Stimulated activated CD4-positive, alpha-beta T cell treated with anti-CD3 and anti-CD28 coated beads, Interleukin-4, amount 100 ng/mL, for 24 hours (primary cell): ENCODE measurements at regions not wholly inside any gene's neighbourhood (a gene's known extent, or its start where the extent isn't known, plus 50 kb on each side); places are given as distances from the start of the nearest gene placed in this dataset.
"Not testable (repeated sequence)": the region's sequence is repeated elsewhere in the genome, so short reads cannot be mapped to it uniquely, and the experiment has no call there.

Source experiments
- DNase-seq: peaks from one replicate; pipeline ENCODE4 v3.0.0-alpha.2; 2020

DNA sequence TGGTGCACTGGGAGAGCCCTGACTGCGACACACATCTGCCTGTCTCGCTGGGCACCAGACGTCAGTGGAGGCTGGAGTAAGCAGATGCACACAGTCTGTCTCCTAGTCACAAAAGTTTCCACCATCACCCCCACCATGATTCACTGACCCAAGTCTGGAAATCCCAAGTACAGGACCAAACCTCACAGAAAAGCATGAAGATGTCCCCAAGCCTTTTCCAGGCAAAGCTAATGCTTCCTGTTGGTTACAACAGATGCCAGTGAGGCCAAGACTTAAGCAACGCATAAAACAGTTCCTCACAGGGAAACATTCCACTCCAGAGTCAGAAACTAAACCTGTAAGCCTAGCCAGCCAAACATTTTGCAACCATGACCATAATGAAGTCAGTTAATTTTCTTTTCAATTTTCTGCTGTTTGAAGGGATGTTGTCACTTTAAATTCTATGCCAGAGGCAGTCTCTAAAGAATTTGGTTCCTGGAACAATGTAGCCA lies 259.3 kb upstream of the SLC30A5 start:
- no peak for DNase-seq

DNA sequence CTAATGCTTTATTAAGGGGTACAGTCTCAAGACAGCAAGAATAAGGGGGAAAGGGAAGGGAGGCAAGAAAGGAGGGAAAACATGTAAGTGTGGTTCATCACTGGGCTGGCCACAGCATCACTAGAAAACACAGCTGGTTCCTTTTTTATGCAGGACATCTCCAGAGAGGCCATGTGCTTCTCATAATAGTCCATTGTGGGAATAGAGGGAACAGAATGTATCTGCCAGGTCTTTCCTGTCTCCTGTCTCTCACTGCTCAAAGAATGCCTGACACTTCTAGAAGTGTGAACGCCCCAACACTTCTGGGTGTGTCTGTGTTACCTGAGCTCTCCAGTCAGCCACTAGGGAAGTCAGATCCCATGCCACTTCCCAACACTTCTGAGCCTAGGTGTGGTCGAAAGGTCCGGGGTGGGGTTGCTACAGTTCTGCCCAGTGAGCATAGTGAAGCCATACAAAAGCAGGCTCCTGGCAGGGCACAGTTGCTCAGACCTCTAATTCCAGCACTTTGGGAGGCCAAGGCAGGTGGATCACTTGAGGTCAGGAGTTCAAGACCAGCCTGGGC lies 255.6 kb upstream of the SLC30A5 start:
- DNase-seq, result no peak

DNA sequence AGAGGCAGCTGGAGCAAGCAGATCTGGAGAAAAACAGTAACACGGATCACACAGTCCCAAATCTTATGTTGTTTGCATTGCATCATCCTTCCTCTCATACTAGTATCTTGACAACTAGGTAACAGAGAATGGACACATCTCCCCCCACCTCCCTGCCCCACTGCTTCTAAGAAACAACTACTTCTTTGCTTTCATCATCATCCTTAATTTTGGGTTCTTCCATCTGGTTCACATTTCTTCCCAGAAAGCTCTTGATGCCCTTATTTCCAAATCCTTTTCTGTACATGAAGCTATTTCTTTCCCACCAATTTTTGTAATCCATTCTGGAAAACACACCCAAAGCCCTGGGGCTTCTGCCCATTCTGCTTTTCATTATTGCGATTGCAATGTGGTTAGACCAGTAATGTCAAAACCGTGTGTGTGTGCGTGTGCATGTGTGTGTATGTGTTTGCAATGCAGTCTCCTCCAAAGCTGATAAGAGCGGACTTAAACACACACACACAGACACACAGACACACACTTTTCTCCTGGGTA lies 254.7 kb upstream of the SLC30A5 start:
- DNase-seq, result no peak

DNA sequence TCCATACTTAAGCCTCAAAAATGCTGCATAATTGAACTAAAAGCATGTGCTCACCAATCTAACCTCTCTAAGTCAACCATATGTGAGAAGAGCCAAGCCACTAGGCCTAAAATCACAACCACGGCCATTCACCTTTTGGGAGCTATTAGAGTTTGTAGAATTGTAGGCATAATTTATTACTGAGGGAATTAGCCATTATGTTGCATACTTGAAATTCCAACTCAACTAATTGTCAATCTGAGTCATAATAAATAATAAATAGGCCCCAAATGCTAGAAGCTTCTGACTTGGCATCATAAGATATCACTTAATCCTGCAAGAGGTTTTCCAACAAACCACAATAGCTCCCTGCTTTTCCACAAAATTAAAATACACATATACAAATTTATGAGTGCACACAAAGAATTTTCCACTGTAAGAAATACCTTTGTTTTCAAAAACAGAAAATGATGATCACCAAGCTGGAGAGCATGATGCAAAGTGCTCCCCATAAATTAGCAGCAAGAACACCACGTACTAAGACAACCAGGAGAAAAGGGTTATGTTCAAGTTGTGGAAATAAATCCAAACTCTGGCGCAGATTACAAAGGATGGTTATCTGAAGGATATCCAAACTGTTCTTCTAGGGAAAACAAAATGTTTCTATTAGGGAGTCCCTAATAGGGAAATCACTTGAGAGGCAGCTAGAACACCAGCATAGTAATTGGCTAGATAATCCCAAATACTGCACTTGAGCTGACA lies 250.0 kb upstream of the SLC30A5 start:
- DNase-seq, result no peak

DNA sequence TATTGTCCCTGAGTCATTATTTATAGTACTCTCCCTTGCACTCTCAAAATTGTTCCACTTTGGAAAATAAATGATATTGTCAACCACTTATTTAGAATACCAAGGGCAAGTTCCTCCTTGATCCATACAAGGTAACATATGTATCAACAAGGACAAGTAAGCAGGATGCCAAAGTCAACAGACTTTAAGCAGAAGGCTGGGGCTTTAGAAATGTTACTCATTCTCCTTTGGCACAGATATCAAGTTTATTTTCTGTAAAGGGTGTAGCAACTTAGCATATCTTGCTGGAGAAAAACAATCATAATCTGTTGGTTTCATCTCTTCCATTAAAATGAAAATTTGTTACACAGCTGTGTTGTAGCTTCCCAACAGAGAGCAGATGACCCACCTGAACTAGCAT lies 248.7 kb upstream of the SLC30A5 start:
- DNase-seq, result no peak

DNA sequence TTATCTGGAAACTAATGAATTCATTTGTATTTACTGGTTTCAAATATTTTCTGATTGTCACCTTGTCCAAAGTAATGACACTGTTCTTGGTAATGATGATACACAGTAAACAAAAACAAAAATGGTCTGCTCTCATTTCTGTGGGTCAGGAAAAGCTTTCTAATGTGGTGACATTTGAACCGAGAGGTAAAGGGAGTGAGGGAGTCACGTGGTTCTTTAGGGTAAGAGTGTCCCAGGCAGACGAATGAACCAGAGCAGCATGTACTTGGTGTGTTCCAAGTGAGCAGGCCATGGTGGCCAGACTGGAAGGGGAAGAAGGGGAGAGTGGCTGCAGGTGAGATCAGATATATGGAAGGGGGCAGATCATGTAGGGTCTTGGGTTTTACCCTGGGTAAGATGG lies 247.0 kb upstream of the SLC30A5 start:
- no peak for DNase-seq

DNA sequence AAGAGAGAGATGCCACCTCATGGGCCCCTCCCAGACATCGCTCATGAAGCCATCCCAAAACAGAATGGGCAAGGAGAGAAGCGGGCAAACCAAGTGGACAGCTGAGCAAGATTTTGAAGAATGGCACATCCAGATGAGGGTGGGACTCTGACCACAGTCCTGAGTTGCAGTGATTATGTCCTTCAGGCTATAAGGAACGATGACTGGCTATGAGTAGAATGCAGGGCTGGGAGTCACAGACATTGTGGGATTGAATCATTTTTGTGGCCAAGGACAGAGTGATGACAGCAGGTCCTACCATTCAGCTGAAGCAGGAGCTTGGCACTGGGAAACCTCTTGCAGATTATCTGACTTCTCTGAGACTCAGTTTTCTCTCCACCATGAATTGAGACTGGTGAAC lies 245.7 kb upstream of the SLC30A5 start:
- DNase-seq, result no peak

DNA sequence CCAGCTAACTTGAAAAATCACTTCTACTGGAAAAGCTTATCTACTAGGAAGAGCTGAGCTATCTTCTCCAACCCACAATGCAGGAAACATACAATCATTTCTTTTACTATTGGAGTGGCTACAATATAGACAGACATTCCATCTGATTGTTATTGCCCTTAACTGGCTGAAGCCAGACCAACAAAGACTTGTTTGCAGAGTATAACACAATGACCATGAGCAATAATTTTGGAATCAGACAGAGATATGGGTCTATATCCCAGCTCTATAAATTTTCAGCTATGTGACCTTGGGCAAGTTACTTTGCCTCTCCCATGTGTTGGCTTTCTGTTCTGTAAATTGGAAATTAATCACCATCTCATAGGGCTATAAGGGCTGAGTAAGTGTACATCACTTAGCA lies 244.7 kb upstream of the SLC30A5 start:
- DNase-seq, result no peak

DNA sequence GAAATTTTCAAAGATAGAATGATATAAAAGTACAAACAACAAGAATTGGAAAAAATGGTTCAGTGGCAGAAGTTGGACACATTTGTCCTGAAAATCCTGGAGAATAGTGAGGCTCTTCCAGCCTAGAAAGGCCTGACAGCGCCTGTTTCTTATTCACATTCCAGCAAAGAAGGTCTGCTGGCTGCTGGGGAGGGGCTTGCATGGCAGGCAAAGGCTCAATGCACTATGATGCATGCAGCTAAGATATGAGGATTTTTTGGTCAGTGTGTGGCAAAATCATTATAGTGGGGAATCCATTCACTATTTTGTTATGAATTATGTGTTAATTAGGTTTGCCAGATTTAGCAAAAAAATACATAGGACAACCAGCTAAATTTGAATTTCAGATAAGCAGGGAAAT lies 243.9 kb upstream of the SLC30A5 start:
- no peak for DNase-seq

DNA sequence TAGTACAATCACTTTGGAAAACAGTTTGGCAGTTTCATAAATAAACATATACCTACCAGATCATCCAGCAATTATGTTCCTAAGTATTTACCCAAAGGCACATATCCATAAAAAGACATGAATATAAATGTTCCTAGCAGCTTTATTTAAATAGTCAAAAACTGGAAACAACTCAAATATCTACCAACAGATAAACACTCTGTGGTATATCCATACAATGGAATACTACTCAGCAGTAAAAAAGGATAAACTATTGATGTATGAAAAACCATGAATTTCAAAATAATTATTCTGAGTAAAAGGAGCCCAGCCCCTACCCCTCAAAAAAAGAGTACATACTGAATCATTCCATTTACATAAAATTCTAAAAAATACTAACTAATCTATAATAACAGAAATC lies 232.7 kb upstream of the SLC30A5 start:
- DNase-seq, result no peak

DNA sequence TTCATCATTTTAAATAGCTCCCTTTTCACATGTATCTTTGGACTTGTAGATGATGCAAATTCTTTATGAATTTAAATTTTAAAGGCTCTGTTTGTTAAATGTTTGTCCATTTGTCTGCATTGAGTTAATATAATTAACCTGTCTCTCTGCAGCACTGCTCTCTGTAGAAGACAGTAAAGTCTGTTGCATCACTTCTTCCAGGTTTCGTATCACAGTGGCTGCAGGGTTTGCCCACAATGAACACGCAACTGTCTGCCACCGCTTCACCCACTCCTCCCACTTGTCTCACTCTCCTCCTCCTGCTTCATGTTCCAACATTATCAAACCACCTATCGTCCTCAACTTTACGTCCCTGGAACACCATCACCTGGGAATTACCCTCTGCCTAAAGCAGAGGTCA lies 231.3 kb upstream of the SLC30A5 start:
- no peak for DNase-seq

DNA sequence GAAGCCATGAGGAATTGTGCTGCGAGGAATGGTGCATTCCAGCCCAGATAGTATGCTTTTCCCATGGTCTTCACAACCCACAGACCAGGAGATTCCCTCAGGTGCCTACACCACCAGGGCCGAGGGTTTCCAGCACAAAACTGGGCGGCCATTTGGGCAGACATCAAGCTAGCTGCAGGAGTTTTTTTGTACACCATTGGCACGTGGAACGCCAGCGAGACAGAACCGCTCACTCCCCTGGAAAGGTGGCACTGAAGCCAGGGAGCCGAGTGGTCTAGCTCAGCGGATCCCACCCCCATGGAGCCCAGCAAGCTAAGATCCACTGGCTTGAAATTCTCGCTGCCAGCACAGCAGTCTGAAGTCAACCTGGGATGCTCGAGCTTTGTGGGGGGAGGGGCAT lies 228.6 kb upstream of the SLC30A5 start:
- DNase-seq, result not testable (repeated sequence)

DNA sequence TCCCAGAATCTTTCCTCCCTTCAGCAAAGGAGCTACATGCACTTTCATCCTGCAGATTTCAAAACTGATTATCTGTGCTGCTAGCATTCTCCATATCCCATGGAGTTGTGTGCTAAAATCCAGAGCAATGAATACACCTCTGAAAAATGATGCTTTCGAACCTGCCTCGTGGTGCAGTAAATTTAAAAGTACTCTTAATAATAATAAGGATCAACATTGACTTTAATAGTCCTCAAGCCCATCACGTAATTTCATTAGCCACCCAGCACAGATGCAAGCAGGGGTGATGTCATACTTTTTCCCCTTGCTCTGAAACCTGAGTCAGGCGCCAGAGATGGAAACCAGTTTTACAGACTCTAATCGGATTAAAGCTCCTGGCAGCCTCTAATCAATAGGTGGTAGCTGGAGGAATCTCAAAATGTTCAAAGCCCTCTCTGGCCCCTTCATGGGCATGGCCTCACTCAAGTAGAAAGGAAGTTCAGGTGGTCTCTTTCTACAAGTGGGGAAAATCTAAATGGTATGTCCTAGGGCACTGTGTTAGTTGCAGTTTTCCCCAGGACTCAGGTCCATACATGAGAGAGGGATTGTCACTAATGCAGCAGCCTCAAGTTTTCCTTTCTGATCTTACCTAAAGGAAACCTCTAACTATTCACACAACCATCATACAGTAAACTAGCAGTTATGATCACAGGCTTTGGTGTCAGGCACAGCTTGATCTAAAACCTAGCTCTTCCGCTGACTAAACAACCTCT lies 221.6 kb upstream of the SLC30A5 start:
- DNase-seq, result no peak

DNA sequence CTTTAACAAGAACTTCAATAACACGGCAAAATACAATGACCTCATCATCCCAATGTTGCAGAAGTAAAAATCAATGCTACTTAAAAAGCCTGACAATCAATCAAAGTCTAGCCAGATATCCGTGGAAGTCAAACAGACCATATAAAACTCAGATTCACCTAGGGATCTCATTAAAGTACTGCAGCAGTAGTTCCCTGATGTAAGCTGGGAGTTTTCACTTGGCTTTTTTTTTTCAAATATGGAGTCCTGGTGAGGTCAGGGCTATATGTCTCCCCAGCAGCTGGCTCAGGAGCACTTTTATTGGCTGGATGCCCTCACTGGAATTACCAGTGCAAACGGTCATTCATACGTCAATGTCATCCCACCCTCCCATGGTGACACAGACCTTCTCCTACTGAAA lies 220.6 kb upstream of the SLC30A5 start:
- DNase-seq, result no peak

DNA sequence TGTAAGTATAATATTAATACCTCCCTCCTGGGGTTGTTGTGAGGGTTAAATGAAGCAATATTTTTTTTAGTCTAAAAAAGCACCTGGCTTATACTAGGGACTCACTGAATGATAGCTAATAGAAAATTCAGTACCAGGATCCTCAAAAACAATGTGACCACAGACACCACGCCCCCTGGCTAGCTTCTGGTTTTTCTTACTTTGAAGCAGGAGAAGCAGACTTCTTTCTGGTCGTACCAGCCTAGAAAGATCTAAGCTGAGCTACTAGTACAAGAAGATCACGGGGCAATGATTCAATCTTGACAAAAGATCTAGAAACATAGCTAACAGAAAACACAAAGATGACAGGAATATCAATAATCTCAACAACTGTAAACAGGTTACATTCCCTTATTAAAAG lies 218.5 kb upstream of the SLC30A5 start:
- peak; percentile 9 for DNase-seq

DNA sequence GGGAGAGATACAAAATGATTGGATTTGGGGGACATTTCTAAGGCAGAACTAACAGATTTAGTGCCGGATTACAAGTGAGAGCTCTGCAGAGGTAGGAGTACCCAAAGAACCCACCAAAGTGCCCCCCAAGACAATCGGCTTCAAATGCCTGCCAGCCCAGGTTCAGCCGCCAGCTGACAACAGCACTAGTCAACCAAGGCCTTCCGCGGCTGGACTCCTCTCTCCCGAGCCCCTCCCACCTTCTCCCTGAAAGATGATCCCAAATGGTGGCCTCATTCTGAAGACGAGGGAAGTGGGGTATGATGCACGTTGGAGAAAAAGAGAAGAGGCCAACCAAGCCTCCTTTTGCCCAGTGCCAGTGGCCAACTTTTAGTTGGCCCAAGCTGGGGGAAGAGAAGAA lies 210.4 kb upstream of the SLC30A5 start:
- DNase-seq, result no peak

DNA sequence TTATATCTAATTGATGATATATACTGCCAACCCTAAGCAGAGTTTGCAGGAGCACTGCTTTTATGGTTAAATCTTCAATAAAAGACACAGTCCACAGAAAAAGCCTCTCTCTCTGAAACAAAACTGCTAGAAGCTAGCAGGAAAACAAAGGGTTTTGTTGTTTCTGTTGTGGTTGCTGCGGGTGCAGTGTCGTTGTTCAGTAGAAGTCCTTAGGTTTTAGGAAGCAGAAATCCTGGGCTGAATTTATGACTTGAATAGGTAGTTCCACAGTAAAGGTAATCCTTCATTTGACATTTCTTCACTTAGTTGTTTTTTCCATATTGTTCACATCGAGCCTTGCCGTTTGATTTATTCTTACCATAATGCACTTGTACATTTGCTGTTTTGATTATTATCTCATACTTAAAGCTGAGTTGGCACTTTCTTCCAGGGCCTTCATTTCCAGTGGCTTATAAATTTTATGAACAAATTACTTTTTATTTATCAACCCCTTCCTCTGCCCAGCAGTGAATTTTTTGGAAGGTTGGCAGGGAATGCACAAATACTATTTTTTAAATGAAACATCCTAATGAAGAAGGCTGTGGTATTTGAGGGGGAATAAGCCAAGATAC lies 209.6 kb upstream of the SLC30A5 start:
- DNase-seq, result no peak

DNA sequence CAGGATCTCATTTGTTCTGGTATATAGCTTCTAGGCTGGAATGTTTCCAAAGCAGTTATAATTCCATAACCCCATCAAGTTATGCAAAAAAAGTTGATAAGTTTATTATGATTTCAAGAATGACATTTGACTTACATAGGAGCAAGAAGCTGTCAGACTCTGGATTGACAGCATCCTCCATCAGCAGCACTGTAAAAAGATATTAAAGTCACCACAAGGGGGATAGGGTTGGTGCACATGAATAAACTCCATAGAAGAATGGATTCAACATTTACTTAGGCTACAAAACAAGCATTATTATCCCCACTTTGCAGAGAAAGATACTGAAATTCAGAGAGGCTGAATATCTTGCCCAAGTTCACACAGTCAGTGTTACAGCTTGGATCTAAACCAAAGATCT lies 208.9 kb upstream of the SLC30A5 start:
- no peak for DNase-seq

DNA sequence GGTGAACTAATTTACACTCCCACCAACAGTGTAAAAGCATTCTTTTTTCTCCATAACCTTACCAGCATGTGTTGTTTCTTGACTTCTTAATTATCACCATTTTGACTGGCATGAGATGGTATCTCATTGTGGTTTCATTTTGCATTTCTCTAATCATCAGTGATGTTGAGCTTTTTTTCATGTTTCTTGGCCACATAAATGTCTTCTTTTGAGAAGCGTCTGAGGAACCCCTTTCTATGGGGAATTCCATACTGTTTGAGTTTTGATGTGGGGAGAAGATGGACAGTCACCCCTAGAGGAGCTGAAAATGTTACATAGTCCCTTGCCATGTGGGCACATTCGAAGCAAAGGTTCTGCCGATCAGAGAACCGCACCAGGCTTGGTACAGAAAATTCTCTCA lies 207.0 kb upstream of the SLC30A5 start:
- no peak for DNase-seq

DNA sequence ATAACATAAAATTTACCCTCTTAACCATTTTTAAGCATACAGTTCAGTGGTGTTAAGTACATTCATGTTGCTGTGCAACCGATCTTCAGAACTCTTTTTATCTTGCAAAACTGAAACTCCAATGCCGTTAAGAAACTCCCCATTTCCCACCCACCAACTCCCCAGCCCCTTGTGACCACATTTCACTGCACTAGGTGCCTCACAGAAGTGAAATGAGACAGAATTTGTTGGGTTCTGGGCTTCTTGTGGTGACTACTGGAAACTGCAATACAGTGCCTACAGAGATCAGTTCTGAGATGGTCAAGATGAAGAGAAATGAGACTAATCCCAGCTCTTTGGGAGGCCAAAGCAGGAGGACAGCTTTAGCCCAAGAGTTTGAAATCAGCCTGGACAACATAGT lies 202.1 kb upstream of the SLC30A5 start:
- peak; percentile 17 for DNase-seq

DNA sequence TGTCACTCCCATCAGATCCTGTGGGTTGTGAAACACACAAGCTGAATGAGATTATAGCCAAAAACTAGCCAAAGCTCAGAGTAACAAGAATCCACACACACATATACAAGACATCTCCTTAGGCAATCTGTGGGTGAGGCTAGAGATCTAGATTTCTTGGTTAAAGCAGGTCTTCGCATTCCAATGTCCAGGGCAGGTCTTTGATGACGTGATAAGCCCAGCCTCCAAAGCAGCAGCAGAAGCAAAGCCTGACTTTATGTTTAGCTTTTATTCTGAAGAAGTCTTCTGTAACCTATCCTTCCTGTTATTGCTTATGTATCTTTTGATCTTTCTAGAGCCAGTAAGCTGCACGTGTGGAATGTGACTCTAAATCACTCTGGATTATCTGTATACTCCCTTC lies 199.1 kb upstream of the SLC30A5 start:
- no peak for DNase-seq

DNA sequence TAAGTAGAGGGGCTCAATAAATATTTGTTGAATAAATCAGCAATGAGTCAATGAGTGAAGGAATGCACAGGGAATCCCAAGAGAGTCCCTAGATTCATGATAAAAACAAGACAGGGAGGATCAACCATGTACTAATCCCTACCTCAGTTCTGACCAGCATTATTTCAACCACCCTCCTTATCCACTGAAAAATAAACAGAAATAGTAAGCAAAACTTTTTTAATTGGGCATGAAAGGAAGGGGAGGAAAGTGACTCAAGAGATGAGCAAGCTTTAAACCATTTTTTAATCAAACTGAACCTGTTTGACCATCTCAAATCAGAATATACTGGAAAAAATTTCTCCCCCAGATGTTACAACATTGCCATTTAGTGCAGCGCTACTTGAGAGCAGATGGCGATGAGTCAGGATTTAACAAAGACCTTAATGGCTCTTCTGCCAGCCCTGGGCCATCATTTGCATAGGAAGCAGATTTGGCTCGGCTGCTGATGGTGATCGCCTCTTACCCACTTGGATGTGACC lies 194.8 kb upstream of the SLC30A5 start:
- no peak for DNase-seq
